A172 (cell line): ENCODE measurements at regions not wholly inside any gene's neighbourhood (a gene's known extent, or its start where the extent isn't known, plus 50 kb on each side); places are given as distances from the start of the nearest gene placed in this dataset.

Source experiments
- DNase-seq: peaks from one replicate; pipeline ENCODE4 v3.0.0-alpha.2; 2015; ENCODE audit warnings: low spot score

DNA sequence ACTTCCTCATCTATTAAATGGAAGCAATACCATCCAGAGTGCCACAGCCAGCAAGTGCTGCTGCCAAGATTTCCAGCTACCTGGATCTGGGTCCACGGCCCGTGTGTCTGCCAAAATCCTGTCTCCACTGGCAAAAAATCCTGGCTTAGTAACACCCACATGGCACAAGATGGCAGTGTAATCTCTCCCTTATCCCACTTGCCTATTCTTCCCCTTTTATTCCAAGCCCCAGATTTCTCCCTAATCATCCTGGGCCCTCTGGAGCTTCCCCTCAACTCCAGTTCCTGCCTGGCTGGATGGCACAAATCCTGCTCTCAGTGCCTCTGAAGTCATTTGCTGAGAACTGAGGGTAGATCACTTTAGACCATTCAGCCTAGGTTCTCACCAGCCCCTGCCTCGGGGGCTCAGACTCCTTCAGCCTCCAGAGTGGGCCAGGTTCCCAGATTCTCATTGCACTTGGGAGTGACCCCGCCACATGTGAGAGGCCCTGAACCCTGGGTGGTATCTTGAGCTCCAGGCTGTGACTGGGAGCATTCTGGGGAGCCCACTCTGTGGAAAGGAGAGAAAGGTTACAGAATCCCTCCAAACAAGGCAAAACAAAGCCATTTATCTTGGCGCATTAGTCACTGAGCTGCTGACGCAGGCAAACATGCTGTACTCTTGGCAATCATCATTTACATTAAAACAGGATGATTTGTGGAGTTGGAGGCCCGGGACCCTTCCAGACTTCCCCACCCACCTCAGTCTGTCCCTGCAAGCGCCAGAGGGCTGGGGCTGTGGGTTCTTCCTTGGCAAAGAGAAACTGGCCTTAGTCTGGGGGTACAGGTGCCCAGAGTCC lies 325.8 kb downstream of the DYSF start:
- DNase-seq: no peak

- DNase-seq: no peak
Observed at GRCh38 chr2:71778514-71778913, 325.2 kb downstream of the DYSF start.

- no peak for DNase-seq
Observed at GRCh38 chr2:71777946-71778345, 324.6 kb downstream of the DYSF start.

GRCh38 chr2:71776227-71776626 lies 322.9 kb downstream of the DYSF start:
- DNase-seq: no peak

DNA sequence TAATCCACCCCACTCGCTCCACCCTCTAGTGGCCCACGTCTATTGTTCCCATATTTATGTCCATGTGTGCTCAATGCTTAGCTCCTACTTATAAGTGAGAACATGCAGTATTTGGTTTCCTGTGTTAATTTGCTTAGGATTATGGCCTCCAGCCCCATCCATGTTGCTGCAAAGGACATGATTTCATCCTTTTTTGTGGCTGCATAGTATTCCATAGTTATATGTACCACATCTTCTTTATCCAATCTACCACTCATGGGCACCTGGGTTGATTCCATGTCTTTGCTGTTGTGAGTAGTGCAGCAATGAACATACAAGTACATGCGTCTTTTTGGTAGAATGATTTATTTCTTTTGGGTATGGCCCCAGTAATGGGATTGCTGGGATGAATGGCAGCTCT lies 319.9 kb downstream of the DYSF start:
- DNase-seq: no peak

DNA sequence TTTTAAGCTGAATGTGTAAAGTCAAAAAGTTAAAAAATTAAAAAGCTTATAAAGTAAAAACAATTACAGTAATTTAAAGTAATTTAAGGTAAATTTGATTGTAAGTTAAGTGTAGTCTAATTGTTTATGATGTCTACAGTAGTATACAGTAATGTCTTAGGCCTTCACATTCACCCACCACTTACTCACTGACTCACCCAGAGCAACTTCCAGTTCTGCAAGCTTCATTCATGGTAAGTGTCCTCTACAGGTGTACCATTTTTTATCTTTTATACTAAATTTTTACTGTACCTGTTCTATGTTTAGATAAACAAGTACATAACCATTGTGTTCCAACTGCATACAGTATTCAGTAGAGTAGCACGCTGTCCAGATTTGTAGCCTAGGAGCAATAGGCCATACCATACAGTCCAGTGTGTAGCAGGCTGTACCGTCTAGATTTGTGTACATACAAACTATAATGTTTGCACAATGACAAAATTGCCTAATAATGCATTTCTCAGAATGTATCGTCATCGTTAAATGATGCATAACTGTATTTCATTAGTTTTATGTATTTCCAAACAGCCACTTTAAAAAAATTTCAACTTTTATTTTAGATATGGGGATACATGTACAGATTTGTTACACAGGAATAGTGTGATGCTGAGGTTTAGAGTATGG lies 319.3 kb downstream of the DYSF start:
- DNase-seq: no peak

DNA sequence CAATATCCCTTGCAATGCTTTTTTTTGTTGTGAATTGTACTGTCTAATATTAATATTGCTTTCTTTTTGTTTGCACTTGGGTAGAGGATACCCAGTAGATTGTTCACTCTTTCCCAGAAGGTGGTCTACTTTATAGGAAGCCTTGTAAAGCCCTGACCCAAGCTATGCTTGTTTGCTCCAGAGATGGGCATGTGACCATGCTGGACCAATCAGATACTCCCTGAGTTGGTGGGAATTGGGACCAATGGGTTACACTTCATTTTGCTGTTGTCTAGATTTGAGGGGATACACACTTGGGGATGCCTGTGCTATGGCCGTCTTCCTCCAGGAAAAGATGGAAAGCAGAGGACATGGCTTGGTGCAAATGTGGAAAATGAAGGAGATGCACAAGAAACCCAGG lies 314.3 kb downstream of the DYSF start:
- DNase-seq: no peak

- no peak for DNase-seq
Observed at GRCh38 chr2:71759060-71759459, 305.7 kb downstream of the DYSF start.

DNA sequence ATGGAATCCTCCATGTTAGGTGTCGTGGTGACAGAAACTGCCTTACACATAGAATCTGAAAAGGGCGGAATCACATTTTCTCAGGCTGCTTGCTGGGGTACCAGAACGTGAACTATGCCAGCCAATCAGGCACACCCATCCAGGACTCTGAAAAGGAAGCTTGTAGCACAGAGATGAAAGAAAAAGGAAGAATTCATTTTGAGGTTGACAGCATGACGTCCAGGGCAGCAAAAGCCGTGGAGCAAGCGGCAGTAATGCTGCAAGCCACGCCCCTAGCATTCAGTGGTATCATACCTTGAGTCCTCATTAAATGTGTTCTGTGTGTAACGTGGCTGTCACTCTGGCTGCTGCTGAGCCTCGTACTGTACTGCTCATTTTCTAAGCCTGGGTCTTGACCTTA lies 304.0 kb downstream of the DYSF start:
- no peak for DNase-seq

DNA sequence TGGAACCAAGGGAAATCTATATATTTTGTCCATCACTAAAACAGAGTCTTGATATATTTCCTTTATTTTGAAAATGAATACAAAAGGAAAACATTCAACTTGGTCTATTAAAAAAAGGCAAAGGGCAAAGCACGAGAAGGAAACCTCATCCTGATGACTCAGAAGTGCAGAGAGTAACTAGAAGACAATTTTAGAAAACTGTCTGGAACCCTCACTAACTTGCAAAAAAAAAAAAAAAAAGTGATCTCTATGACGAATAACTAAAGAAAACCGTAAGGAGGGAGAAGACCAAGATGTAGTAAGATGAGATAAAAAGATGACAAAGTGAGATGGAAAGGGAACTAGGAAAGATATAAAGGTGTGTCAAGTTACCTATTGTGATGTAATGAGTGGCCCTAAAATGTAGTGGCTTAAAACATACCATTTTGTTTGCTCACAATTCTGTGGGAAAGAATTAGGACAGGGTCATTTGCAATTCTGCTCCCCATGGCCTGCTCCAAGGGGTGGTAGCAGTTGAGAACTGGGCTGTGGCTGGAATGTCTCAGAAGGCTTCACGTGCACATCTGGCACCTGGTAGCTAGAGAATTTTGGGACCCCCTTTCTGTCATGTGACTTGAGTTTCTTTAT lies 303.0 kb downstream of the DYSF start:
- DNase-seq: peak; percentile 44

DNA sequence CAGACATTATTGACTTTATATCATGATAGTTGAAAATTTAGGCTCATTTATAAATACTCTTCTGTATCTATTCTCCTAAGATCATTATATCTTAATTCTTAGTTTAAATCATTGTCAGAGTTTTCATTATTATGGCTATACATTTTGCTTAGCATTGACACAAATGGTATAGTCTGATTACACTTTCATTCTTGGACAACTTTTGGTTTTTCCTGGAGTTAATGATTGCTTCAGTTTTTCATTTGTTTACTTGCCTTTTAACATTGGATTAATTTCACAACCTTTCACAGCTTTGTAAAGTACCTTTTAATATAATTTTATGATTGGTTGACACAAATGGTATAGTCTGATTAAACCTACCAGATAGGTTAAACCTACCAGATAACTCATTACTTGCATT lies 298.2 kb downstream of the DYSF start:
- no peak for DNase-seq

DNA sequence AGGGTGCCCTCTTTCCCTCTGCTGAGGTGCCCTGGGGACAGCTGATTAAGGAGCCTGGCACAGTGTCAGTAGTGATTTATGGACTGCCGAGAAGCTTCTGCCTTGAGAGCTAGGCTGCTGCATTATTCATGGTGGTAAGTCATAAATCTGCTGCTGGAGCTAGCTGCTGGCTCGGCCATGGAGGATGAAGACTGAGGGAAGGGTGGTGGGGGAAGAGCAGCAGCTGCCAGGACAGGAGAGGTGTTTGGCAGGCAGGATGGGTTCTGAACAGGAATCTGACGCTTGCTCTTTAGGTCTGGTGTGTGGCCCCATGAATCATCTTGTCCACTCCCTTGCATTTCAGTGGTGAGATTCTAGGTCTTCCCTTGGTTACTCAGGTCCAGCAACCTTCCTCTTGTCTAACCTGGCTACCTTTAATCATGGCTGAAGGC lies 296.3 kb downstream of the DYSF start:
- DNase-seq: peak; percentile 95

DNA sequence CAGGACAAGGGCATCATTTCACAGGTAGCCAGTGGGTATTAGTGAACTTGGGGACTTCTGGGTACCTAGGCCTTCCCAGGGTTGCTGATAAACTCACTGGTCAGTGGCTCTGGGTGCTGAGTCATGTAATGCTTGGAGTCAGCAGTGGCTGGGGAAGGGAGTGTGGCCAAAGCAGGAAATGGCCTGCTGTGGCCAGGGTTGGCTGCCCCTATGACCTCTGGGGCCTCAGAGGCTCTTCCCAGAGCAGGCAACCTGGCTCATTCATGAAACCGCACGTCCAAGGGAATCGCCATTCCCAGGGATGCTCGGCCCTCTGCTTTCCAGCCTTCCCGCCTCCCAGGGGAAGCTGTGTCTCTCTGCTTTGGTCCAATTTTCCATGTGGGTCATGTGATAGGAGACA lies 294.9 kb downstream of the DYSF start:
- peak; percentile 96 for DNase-seq

GRCh38 chr2:71747559-71747958 lies 294.2 kb downstream of the DYSF start:
- no peak for DNase-seq

GRCh38 chr2:71746946-71747501 lies 293.7 kb downstream of the DYSF start:
- peak; percentile 85 for DNase-seq

DNA sequence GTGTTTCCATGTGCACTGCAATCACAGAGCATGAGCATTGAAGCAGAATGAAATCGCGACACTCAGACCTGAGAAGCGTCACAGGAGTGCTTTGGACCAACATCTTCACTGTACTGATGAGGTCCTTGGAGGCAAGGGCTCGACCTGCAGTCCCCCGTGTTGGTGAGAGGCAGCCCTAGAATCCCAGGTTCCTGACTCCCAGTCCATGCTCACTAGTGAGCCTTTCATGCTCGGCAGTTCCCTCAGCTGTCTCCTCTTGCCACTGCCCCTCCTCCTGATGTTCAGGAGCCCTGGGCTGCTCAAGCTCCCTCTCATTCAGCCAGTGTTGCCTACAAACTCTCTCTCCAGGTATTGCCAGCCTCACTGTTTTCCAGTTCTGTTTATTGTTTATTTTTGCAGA lies 291.4 kb downstream of the DYSF start:
- DNase-seq: no peak

GRCh38 chr2:71743995-71744675 lies 290.8 kb downstream of the DYSF start:
- no peak for DNase-seq

DNA sequence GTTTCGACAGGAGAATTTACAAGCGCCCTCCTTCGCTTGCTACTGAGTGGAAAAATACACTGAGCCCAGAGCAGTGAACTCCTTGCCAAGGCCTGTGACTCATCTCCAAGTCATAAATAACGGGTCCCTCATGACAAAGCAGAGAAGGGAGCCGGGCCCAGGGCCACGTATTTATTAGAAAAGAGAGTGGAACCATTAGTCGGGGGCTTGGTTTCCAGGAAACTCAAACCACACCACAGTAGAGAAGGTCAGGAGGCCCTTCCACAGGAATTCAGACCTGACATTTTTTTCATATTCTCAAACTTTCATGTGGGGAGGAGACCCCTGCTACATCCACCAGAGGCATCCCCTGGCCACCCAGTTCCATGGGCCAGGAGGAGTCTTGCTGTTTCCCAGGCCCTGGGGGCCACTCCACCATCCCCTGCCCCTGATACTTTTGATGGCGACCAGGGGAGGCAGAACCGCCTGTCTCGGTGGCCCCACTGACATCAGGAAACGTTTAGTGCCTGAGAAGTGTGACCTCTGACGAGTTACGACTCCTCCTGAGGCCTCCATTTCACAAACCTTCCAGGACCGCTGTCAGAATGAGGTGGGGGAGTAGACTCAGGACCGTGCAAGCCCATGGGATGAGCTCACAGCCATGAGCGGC lies 289.7 kb downstream of the DYSF start:
- DNase-seq: peak; percentile 97

DNA sequence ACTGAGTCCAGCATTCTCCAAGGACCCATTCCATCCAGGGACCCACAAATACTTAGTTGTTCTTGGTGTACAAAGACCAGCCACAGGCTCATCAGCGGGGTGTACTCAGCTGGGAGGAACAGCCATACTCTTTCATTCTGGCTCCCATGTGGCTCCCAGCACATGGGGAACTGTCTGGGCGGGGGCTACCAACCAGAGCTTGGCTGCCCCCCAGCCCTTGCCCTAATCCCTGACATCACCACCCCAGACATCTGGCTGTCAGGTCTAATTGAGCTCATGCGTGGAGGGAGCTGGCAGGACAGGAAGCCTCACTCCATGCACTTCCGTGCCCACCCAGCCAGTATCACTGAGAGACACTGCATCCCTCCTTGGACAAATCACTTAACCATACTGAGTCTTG lies 283.6 kb downstream of the DYSF start:
- DNase-seq: no peak

DNA sequence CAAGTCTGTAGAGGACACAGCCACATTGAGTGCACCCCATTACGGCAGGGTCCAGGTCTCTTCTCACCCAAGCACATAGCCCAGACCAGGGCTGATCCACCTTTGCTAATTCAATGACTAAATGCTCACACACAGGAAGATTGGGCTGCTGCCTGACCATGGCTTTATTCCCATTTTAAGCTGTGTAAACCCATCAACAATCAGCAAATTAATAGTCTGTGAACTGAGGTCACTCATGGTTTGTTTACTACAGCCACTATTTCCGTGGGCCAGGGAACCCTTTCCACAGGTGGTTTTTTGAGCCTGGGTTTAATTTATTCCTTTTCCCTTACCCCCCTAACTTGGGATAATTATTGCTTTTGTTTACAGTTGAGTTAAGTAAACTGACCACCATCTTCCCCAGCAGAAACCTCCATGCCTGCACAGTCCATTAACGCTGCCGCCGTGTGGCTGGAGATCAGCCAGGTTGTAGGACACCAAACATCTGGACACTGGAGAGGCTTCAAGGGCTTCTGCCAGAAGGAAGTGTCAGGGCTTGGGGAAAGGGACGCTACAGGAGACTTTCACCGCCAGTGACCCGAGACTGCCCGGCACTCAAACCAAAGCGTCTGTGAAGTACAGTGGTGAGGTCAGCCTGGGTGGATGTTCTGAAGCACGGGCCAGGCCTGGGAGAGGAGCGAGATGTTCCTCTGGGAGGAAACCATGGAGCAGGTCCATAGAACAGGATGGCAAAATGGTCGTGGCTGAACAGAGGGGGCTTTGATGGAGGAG lies 282.9 kb downstream of the DYSF start:
- no peak for DNase-seq
